ENCODE measurements at regions not wholly inside any gene's neighbourhood (a gene's known extent, or its start where the extent isn't known, plus 50 kb on each side); places are given as distances from the start of the nearest gene placed in this dataset.

- TF ChIP-seq RAD21 (IDR thresholded peaks at IDR 0.05; ENCODE audit: low read depth) = no peak
- no peak for TF ChIP-seq YY1 (IDR thresholded peaks at IDR 0.05; ENCODE audit: low read depth)
- TF ChIP-seq EGR1 (IDR thresholded peaks at IDR 0.05) = no peak
- TF ChIP-seq EP300 (IDR thresholded peaks at IDR 0.05; ENCODE audit: borderline replicate concordance) = no peak
- TF ChIP-seq MAX (IDR thresholded peaks at IDR 0.05) = no peak
- no peak for TF ChIP-seq REST (IDR thresholded peaks at IDR 0.05; ENCODE audit: low read depth)
- TF ChIP-seq TEAD4 (IDR thresholded peaks at IDR 0.05) = no peak
Observed at GRCh38 chr6:95848717-95849116, 167.1 kb upstream of the FUT9 start.

Measured in Ishikawa (cell line).